ENCODE measurements at regions not wholly inside any gene's neighbourhood (a gene's known extent, or its start where the extent isn't known, plus 50 kb on each side); places are given as distances from the start of the nearest gene placed in this dataset.

DNA sequence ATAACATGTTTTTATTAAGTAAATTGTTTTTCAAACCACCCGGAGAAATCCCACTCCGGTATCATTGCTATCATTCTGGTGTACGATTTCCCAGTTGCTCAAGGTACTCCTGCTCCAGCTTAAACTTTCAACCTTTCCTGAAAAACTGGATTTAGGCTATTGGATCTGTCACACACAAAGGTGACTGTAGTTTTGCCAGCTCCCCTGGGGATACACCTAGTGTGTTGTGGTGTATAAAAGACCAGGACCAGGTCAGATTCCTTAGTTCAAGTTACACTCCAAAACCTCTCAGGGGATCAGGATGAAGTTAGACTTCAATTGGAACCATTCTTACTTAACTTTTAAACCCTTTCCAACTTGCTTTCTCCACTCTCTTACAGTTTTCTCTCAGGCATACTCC lies 303.9 kb downstream of the NOVA1 start:
- no peak for DNase-seq

GRCh38 chr14:26289891-26290486 lies 307.8 kb downstream of the NOVA1 start:
- DNase-seq = no peak

GRCh38 chr14:26286913-26287205 lies 311.0 kb downstream of the NOVA1 start:
- DNase-seq = no peak

DNA sequence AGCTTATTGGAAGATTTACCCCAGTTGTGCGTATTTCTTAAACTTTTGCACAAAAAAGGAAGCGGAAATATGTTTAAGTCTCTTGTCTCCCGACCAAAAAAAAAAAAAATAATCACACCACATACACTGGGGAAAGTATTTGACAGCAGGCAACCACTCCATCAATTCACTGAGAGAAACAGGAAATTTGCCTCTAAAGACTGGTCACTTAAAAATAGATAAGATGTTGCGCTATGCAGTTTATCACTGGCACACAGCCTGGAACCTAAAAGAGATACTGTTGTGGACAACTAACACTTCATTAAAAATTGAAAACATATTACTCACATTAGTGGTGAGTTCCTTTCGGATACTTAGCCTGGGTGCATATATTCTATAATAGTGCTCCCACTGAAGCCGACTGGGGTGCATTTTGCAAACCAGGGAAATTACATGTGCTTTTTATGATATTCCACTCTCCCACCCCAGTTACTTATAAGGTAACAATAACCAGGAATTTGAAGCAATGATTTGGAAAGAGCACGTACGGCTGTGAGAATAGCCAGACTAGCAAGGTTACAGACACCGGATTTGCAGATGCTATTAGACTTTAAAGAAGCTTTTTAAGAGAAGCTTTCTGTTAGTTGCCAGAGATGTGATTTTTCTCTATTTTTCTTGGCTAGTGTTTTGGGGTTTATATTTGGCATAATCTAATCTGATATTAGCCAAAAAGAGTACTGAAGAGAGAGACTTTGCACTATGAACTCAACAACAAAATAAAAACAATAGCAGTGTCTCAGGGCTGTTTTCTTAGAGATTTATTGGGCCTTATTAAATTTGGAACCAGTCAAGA lies 311.5 kb downstream of the NOVA1 start:
- no peak for DNase-seq

DNA sequence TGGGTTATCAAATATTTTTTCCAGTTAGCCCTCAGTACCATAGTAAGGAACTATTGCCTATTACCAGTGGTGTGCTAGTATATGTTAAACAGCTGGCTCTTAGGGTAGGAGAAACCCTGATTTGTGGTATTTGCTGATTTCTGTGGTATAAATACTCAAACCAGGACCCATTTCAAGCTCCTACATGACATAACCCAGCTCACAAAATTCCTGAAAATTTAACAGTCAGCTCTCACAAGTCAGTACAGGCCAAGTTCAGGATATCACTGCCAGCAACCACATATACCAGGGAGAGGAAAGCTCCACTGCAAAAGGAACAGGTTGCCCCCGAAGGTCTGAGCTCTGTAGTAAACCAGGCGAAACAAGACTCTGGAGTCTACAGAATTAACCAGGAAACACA lies 315.3 kb downstream of the NOVA1 start:
- DNase-seq = no peak

DNA sequence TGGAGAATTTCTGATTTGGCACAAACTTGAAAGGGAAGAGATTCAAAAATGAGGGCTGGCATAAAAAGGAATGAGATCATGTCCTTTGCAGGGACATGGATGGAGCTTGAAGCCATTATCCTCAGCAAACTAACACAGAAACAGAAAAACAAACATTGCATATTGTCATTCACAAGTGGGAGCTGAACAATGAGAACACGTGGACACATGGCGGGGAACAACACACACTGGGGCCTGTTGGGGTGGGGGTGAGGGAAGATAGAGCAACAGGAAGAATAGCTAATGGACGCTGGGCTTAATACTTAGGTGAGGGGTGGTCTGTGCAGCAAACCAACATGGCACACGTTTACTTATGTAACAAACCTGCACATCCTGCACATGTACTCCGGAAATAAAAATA lies 315.8 kb downstream of the NOVA1 start:
- peak; percentile 35 for DNase-seq

GRCh38 chr14:26281280-26281998 lies 316.4 kb downstream of the NOVA1 start:
- DNase-seq = peak; percentile 35

GRCh38 chr14:26276757-26277156 lies 321.1 kb downstream of the NOVA1 start:
- DNase-seq = peak; percentile 51

DNA sequence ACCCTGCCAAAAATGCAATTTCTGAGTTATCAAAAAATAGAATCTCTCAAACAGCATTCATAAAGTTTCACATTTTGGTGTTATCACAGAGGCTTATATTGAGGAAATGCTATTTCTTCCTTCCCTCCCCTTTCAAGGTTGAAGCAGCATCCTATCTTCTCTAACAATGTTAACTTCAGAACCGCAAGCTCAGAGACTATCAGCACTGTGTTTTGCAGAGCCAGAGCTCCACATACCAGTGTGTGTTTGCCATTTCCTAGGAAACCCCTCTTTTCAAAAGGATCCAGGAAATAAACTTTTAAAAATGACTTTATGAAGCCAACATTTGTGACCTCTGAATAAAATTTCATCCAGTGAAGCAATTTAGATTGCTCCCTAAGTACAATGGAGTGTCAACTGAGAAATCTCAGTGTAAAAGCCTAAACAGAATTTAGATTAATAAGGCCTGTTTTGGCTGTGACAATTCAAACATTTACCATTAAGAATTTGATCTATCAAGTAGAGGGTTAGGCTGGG lies 332.6 kb downstream of the NOVA1 start:
- no peak for DNase-seq

GRCh38 chr14:26261368-26262122 lies 336.3 kb downstream of the NOVA1 start:
- DNase-seq = no peak

- DNase-seq = no peak
Measured at GRCh38 chr14:26255213-26255612, 342.6 kb downstream of the NOVA1 start.

GRCh38 chr14:26252176-26252575 lies 345.7 kb downstream of the NOVA1 start:
- no peak for DNase-seq

DNA sequence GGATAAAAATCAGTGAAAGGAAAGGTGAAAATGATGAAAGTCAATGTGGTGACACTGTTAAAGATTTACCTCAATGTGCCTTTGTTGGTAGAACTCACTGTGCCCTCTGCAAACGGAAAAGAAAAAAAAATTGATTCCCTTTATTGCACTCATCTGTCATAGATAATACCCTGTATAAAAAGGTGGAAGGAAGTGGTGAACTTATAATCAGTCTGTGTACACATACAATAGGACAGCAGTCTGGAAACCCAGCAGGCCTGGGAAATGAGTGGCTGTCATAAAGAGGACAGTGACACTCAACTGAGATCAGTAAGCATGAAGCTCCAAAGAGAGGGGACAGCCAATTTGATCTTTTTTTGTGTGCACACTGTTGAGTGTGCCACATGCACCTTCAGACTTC lies 364.7 kb downstream of the NOVA1 start:
- no peak for DNase-seq

DNA sequence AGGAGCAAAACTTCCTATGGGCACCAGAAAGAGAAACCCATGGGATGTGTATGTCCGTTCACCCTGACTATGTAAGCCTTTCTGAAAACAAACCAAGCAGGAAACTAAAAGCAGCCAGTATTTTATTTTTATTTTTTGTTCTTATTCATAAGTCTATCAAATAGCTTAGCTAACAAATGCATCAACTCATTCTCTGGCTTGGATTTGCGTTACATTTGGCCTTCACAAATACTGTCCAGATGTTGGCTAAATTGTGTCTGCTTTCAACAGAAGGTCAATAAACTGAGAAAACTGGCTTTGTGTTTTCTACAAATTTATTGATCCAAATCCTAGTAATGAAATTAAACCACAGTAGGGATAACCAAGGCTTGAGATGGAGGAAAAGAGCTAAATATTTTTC lies 379.0 kb downstream of the NOVA1 start:
- DNase-seq = no peak

DNA sequence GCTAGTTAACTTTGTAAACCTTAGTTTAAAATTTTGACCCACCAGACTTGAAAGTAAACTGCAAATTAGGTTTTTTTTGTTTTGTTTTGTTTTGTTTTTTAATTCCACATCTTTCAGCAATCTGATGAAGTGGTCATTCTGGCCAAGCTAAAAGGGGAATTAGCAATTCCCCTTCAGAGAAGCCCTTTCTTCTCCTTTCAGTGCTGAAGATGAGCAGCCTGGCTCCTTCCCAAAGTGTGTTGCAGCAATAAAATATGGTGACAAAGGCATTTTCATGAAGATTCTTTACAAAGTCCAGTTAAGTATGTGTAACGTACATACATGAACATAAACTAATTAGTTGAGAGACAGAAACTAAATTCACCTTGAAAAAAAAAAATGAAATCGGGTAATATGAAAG lies 380.1 kb downstream of the NOVA1 start:
- peak; percentile 2 for DNase-seq

DNA sequence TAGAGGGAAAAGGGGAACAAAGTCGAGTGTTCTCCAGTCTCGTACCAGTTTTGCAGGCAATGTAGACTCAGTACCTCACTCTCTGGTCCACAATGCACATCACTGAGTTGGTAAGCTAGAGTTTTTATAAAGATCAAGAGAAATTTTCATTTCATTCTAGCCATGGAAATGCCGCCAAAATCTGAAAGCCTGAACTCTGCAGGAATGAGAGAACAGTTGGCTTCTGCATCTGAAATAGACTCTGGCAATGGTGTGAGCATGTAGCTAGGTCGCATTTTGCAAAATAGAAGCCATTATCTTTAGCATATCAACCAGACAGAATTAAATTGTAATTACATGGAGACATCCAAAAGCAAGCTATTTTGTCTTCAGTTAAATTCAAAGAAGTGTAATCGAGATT lies 381.0 kb downstream of the NOVA1 start:
- no peak for DNase-seq

DNA sequence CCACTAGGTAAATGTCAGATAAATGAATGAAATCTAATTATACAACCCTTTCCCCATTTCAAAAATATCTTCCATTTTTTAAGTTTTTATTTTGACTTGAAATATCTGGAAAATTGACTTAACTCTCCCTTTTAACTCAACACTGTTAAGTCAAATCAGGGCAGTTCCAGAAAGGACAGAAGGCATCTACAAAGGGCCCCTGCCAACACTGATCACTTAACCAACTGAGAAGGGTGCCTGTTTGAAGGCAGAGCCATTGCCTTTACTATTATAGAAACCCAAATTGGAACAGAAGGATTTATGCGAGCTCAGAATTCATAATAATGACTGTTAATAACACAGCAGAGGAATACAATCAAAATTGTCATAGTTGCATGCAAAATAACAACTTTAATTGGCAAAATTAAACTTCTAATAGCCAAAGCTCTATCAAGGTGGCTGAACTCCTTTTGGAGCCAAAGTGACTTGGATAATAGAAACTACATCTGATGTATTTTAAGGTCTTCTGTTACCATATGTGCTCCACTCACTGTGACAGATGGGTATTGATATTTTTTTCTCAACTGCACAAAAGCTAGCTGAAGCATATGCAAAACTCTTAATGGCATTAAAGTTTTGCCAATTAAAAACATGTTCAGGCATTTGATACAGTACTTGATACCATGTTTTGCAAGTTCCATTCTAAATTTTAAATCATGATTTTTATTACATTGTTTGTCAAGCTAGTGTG lies 383.8 kb downstream of the NOVA1 start:
- no peak for DNase-seq

- DNase-seq = no peak
Measured at GRCh38 chr14:26209699-26210098, 388.1 kb downstream of the NOVA1 start.

GRCh38 chr14:26206640-26207039 lies 391.2 kb downstream of the NOVA1 start:
- DNase-seq = no peak

DNA sequence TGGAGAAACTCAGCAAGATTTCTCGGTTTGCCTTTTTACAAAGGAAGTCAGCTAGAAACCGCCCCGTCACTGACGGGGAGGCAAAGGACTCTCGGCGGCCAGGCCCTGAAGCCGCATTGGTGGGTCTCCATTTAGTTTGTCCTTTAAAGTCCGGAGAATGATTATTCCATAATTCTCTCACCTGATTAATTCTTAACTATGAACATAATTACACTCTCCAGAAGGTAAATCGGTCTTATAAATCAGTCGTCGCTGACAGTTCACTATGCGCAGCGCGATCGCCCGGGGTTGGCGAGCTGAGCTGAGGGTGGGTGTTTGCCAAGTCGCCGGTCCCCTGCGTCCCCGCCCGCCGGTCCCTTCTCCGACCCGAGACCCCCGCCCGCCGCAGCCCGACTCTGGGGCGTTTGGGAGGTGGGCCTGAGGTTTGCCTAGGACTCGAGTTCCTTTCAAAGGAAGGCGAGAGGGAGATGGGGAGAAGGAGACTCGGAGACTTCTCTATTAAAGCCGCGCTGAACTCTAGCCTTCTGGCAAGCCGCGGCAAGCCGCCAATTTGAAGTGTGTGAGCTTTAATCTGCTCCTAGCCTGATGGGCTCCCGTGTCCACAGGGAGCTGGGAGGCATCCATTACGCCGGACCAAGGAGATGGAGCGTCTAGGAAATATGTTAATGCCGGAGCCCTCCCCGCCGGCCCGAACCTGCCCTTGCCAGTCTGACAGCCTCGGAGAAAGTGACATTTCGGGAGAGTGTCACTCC lies 392.9 kb downstream of the NOVA1 start:
- DNase-seq = peak; percentile 36

DNA sequence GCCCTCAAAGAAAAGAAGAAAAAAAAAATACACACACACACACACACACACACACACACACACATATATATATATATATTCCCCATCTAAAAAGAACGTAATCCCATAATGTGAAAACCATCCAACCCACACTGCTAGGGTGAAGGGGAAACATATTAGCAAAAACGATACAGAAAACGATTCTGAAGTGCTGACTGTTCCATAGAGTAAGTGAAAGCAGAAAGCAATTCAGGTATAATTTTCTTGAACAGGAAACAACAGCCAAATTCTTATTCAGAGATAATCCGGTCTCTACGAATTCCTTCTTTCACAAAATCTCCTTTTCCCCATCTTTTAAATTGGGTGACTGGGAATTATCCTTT lies 393.5 kb downstream of the NOVA1 start:
- no peak for DNase-seq

GRCh38 chr14:26200687-26201086 lies 397.1 kb downstream of the NOVA1 start:
- DNase-seq = no peak

Data from midbrain (tissue), 1 donor.